ENCODE measurements at regions not wholly inside any gene's neighbourhood (a gene's known extent, or its start where the extent isn't known, plus 50 kb on each side); places are given as distances from the start of the nearest gene placed in this dataset.

- no peak overlapping the region for H3K27ac ChIP-seq (ENCODE audit: low read depth in 1 of 2, low read length in 1 of 2)
- 81 to 82% methylated on average over 7 of the region's 7 CpGs for WGBS, 2 donors
- H3K4me3 ChIP-seq, result no peak overlapping the region
- peaks cover 0 to 17% (median under 1%) of the 10 kb centered on the region in 4 donors for H3K9me3 ChIP-seq (ENCODE audit: control insufficient read depth in 4 of 4, insufficient read depth in 3 of 4, low read length in 3 of 4)
- H3K27me3 ChIP-seq (ENCODE audit: control insufficient read depth in 3 of 3, insufficient read depth in 3 of 3, low read length in 2 of 3), result peaks cover 0 to 7% (median 3%) of the 10 kb centered on the region in 3 donors
- H3K9ac ChIP-seq (ENCODE audit: insufficient read depth in 1 of 2, low read length in 2 of 2), result no peak overlapping the region
- DNase-seq, result no peak
- no peak for TF ChIP-seq CTCF (IDR thresholded peaks at IDR 0.05; ENCODE audit: control extremely low read depth, extremely low read depth)
- peaks cover 0 to 6% (median 0%) of the 10 kb centered on the region in 5 donors for H3K4me1 ChIP-seq (ENCODE audit: control insufficient read depth in 5 of 5, insufficient read depth in 5 of 5, low read length in 5 of 5)
- no peak for ATAC-seq (ENCODE audit: insufficient read depth, low FRiP score)
- no peaks in the 10 kb centered on the region for H3K36me3 ChIP-seq (ENCODE audit: control insufficient read depth in 4 of 4, insufficient read depth in 4 of 4, low read length in 4 of 4)
Measured at GRCh38 chr4:3667258-3667657, 98.9 kb upstream of the ADRA2C start.

GRCh38 chr4:3666263-3666662 lies 99.9 kb upstream of the ADRA2C start:
- Histone ChIP-seq H3K9ac (ENCODE audit: insufficient read depth in 1 of 2, low read length in 2 of 2) (no peak overlapping the region), H3K4me1 (ENCODE audit: control insufficient read depth in 5 of 5, insufficient read depth in 5 of 5, low read length in 5 of 5) (no peaks in the 10 kb centered on the region), H3K36me3 (ENCODE audit: control insufficient read depth in 4 of 4, insufficient read depth in 4 of 4, low read length in 4 of 4) (no peaks in the 10 kb centered on the region), H3K4me3 (no peak overlapping the region), H3K9me3 (ENCODE audit: control insufficient read depth in 4 of 4, insufficient read depth in 3 of 4, low read length in 3 of 4) (peaks cover 0 to 22% (median 0%) of the 10 kb centered on the region in 4 donors), H3K27ac (ENCODE audit: low read depth in 1 of 2, low read length in 1 of 2) (no peak overlapping the region), H3K27me3 (ENCODE audit: control insufficient read depth in 3 of 3, insufficient read depth in 3 of 3, low read length in 2 of 3) (peaks cover 0 to 7% (median 7%) of the 10 kb centered on the region in 3 donors)
- ATAC-seq (ENCODE audit: insufficient read depth, low FRiP score) (no peak), DNase-seq (no peak)
- WGBS, 2 donors, result 96% methylated on average over 6 of the region's 6 CpGs
- no peak for TF ChIP-seq CTCF (IDR thresholded peaks at IDR 0.05; ENCODE audit: control extremely low read depth, extremely low read depth)

GRCh38 chr4:3665360-3665891 lies 100.8 kb upstream of the ADRA2C start:
- no peaks in the 10 kb centered on the region for H3K36me3 ChIP-seq (ENCODE audit: control insufficient read depth in 4 of 4, insufficient read depth in 4 of 4, low read length in 4 of 4)
- peaks cover 0 to 23% (median 0%) of the 10 kb centered on the region in 4 donors for H3K9me3 ChIP-seq (ENCODE audit: control insufficient read depth in 4 of 4, insufficient read depth in 3 of 4, low read length in 3 of 4)
- peaks cover 0 to 10% (median 9%) of the 10 kb centered on the region in 3 donors for H3K27me3 ChIP-seq (ENCODE audit: control insufficient read depth in 3 of 3, insufficient read depth in 3 of 3, low read length in 2 of 3)
- H3K4me1 ChIP-seq (ENCODE audit: control insufficient read depth in 5 of 5, insufficient read depth in 5 of 5, low read length in 5 of 5), result no peaks in the 10 kb centered on the region
- DNase-seq (no peak), ATAC-seq (ENCODE audit: insufficient read depth, low FRiP score) (no peak)
- WGBS, 2 donors, result 80 to 93% methylated on average over 1 of the region's 1 CpG
- no peak overlapping the region for H3K9ac ChIP-seq (ENCODE audit: insufficient read depth in 1 of 2, low read length in 2 of 2)
- no peak overlapping the region for H3K4me3 ChIP-seq
- no peak overlapping the region for H3K27ac ChIP-seq (ENCODE audit: low read depth in 1 of 2, low read length in 1 of 2)
- no peak for TF ChIP-seq CTCF (IDR thresholded peaks at IDR 0.05; ENCODE audit: control extremely low read depth, extremely low read depth)

DNA sequence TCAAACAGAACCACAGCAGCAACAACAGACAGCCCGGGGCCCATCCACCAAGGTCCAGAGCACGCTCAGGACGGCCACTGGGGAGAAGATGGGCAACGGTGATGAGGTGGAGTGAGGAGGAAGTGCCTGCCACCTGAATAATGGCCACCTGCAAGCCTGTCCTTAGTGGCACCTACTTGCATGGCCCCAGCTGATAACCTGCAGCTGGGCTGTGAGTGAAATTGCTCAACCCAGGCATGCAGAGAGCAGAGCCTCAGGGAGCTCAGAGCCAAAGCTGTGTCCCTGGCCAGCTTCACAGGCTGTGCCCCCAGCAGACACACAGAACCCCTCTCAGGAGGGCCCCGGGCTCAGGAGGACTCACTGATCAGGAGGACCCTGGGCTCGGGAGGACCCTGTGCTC lies 102.4 kb upstream of the ADRA2C start:
- no peak overlapping the region for H3K9ac ChIP-seq (ENCODE audit: insufficient read depth in 1 of 2, low read length in 2 of 2)
- peaks cover 0 to 16% (median 13%) of the 10 kb centered on the region in 3 donors for H3K27me3 ChIP-seq (ENCODE audit: control insufficient read depth in 3 of 3, insufficient read depth in 3 of 3, low read length in 2 of 3)
- no peaks in the 10 kb centered on the region for H3K36me3 ChIP-seq (ENCODE audit: control insufficient read depth in 4 of 4, insufficient read depth in 4 of 4, low read length in 4 of 4)
- DNase-seq, result no peak
- WGBS, 2 donors, result 75 to 79% methylated on average over 6 of the region's 6 CpGs
- no peak overlapping the region for H3K27ac ChIP-seq (ENCODE audit: low read depth in 1 of 2, low read length in 1 of 2)
- ATAC-seq (ENCODE audit: insufficient read depth, low FRiP score), result no peak
- no peak for TF ChIP-seq CTCF (IDR thresholded peaks at IDR 0.05; ENCODE audit: control extremely low read depth, extremely low read depth)
- no peak overlapping the region for H3K4me3 ChIP-seq
- peaks cover 0 to 24% (median 0%) of the 10 kb centered on the region in 4 donors for H3K9me3 ChIP-seq (ENCODE audit: control insufficient read depth in 4 of 4, insufficient read depth in 3 of 4, low read length in 3 of 4)
- H3K4me1 ChIP-seq (ENCODE audit: control insufficient read depth in 5 of 5, insufficient read depth in 5 of 5, low read length in 5 of 5), result no peaks in the 10 kb centered on the region
